Stomach (tissue), 4 donors: ENCODE measurements at regions not wholly inside any gene's neighbourhood (a gene's known extent, or its start where the extent isn't known, plus 50 kb on each side); places are given as distances from the start of the nearest gene placed in this dataset.

Source experiments
- POLR2A ChIP-seq, 4 donors: fragments of 450-650 bp; IDR thresholded peaks; one replicate each; pipeline ENCODE4 v1.6.1; 2016; ENCODE audit warnings: antibody characterized with exemption in 4 of 4, control low read depth in 2 of 4, mild to moderate bottlenecking in 1 of 4, moderate library complexity in 1 of 4
- TF ChIP-seq, protein P1 (sequence below), 7 experiments: fragments of 450-650 bp in 4 of 7; fragments of 200-600 bp in 3 of 7; sonication (generic) in 3 of 7; IDR thresholded peaks; one replicate each; pipeline ENCODE4 v1.5.1; 2016 to 2019; ENCODE audit warnings: antibody characterized with exemption in 7 of 7, control low read depth in 2 of 7, mild to moderate bottlenecking in 1 of 7

DNA sequence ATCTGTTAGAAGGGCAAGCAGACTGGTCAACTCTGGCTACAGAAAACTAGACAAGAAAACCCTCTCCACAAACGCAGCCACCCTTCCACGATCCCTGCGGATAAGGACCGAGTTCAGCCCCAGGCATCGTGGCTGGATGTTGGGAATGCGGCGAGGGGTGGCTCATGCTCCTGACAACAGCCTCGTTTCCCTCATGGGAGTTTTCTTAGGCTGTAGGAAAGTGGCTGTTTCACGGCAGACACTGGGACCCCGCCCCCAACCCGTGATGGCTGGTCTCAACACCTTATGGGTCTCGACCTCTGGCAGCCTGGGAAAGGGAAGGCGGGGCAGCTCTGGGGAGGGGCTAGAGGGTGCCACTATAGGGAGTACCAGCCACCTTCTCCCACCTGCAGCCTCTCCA lies 123.3 kb downstream of the RFLNA start:
- TF ChIP-seq, protein P1, sequence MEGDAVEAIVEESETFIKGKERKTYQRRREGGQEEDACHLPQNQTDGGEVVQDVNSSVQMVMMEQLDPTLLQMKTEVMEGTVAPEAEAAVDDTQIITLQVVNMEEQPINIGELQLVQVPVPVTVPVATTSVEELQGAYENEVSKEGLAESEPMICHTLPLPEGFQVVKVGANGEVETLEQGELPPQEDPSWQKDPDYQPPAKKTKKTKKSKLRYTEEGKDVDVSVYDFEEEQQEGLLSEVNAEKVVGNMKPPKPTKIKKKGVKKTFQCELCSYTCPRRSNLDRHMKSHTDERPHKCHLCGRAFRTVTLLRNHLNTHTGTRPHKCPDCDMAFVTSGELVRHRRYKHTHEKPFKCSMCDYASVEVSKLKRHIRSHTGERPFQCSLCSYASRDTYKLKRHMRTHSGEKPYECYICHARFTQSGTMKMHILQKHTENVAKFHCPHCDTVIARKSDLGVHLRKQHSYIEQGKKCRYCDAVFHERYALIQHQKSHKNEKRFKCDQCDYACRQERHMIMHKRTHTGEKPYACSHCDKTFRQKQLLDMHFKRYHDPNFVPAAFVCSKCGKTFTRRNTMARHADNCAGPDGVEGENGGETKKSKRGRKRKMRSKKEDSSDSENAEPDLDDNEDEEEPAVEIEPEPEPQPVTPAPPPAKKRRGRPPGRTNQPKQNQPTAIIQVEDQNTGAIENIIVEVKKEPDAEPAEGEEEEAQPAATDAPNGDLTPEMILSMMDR (IDR thresholded peaks at IDR 0.05): no peak
- no peak for TF ChIP-seq POLR2A (IDR thresholded peaks at IDR 0.05)
